CD14-positive monocyte (primary cell): ENCODE measurements at regions not wholly inside any gene's neighbourhood (a gene's known extent, or its start where the extent isn't known, plus 50 kb on each side); places are given as distances from the start of the nearest gene placed in this dataset.

Source experiments
- DNase-seq, 3 donors: peaks; one replicate each; pipeline ENCODE4 v3.0.0-alpha.2; 2011 to 2022
- H2AFZ ChIP-seq: 2 replicates; pipeline ENCODE4 v1.6.0; 2012; ENCODE audit warnings: mild to moderate bottlenecking, low read depth, low read length, inconsistent platforms; ENCODE audit not compliant: insufficient read depth, poor library complexity, severe bottlenecking
- H3K27ac ChIP-seq, 2 donors: 1 replicate in 1 of 2; 2 replicates in 1 of 2; pipeline ENCODE4 v1.5.1; 2012 to 2013; ENCODE audit warnings: low read length in 2 of 2, control low read depth in 1 of 2, inconsistent platforms in 1 of 2, low read depth in 1 of 2, mild to moderate bottlenecking in 1 of 2
- H3K27me3 ChIP-seq, 2 donors: one replicate each; pipeline versions ENCODE4 v1.6.0 to v1.6.1; 2011 to 2013; ENCODE audit warnings: low read length in 2 of 2; ENCODE audit not compliant: control insufficient read depth in 2 of 2, insufficient read depth in 2 of 2
- H3K36me3 ChIP-seq, 2 donors: replicated peaks in 1 of 2; 1 replicate in 1 of 2; 2 replicates in 1 of 2; pipeline versions ENCODE4 v1.5.1 to v1.6.1; 2012 to 2013; ENCODE audit warnings: low read length in 2 of 2, control low read depth in 1 of 2, inconsistent platforms in 1 of 2, mild to moderate bottlenecking in 1 of 2; ENCODE audit not compliant: insufficient read depth in 2 of 2, control insufficient read depth in 1 of 2
- H3K4me1 ChIP-seq, 2 donors: 1 replicate in 1 of 2; 2 replicates in 1 of 2; pipeline versions ENCODE4 v1.5.1 to v1.6.1; 2012 to 2013; ENCODE audit warnings: low read length in 2 of 2, control low read depth in 1 of 2, inconsistent platforms in 1 of 2, mild to moderate bottlenecking in 1 of 2, moderate library complexity in 1 of 2; ENCODE audit not compliant: insufficient read depth in 2 of 2, control insufficient read depth in 1 of 2
- H3K4me2 ChIP-seq: replicated peaks from 2 replicates; pipeline ENCODE3; 2012; ENCODE audit warnings: low read length, moderate library complexity, mild to moderate bottlenecking; ENCODE audit not compliant: poor library complexity, severe bottlenecking; ENCODE audit errors: extremely low read depth
- H3K4me3 ChIP-seq, 3 experiments: fragments of 200-600 bp in 1 of 3; sonication (generic) in 1 of 3; replicated peaks in 1 of 3; 1 replicate in 2 of 3; 2 replicates in 1 of 3; pipeline ENCODE4 v1.5.1; 2011 to 2013; ENCODE audit warnings: low read length in 3 of 3, mild to moderate bottlenecking in 3 of 3, control low read depth in 2 of 3, low read depth in 2 of 3, inconsistent platforms in 1 of 3, moderate library complexity in 1 of 3
- H3K79me2 ChIP-seq: 2 replicates; pipeline ENCODE4 v1.6.0; 2012; ENCODE audit warnings: mild to moderate bottlenecking, control low read depth, inconsistent platforms, low read length, moderate library complexity; ENCODE audit not compliant: insufficient read depth
- H3K9ac ChIP-seq: 2 replicates; pipeline ENCODE4 v1.6.0; 2017; ENCODE audit warnings: low read length, mild to moderate bottlenecking; ENCODE audit not compliant: insufficient read depth, poor library complexity, severe bottlenecking
- H3K9me3 ChIP-seq, 2 donors: replicated peaks in 1 of 2; 1 replicate in 1 of 2; 2 replicates in 1 of 2; pipeline versions ENCODE4 v1.5.1 to v1.6.1; 2012 to 2013; ENCODE audit warnings: low read length in 2 of 2, control low read depth in 1 of 2; ENCODE audit not compliant: control insufficient read depth in 1 of 2, insufficient read depth in 1 of 2
- H4K20me1 ChIP-seq: 2 replicates; pipeline ENCODE4 v1.6.0; 2012; ENCODE audit warnings: mild to moderate bottlenecking, low read length, control low read depth, moderate library complexity; ENCODE audit not compliant: insufficient read depth
- H3K27ac Mint-ChIP-seq, 7 donors: one replicate each; pipeline ENCODE4 v1.8.0; 2020; ENCODE audit warnings: mild to moderate bottlenecking in 7 of 7, mixed read lengths in 7 of 7, moderate library complexity in 6 of 7, inconsistent platforms in 2 of 7
- H3K27me3 Mint-ChIP-seq, 3 donors: one replicate each; pipeline ENCODE4 v1.8.0; 2021 to 2022; ENCODE audit warnings: low read depth in 3 of 3, mild to moderate bottlenecking in 3 of 3, mixed read lengths in 3 of 3, moderate library complexity in 3 of 3, inconsistent platforms in 1 of 3
- H3K36me3 Mint-ChIP-seq, 2 donors: one replicate each; pipeline ENCODE4 v1.8.0; 2020; ENCODE audit warnings: mixed read lengths in 2 of 2, inconsistent platforms in 1 of 2, mild to moderate bottlenecking in 1 of 2
- H3K4me1 Mint-ChIP-seq: one replicate; pipeline ENCODE4 v1.8.0; 2020; ENCODE audit warnings: mild to moderate bottlenecking, mixed read lengths
- H3K4me3 Mint-ChIP-seq, 2 donors: one replicate each; pipeline ENCODE4 v1.8.0; 2020; ENCODE audit warnings: mild to moderate bottlenecking in 2 of 2, mixed read lengths in 2 of 2, moderate library complexity in 1 of 2
- H3K9me3 Mint-ChIP-seq, 7 donors: one replicate each; pipeline ENCODE4 v1.8.0; 2020 to 2022; ENCODE audit warnings: mixed read lengths in 7 of 7, mild to moderate bottlenecking in 6 of 7, moderate library complexity in 6 of 7, inconsistent platforms in 2 of 7
- WGBS: methylation state at CpG from one replicate; pipeline ENCODE4 v1.1.5; 2013; ENCODE audit warnings: missing lambda C conversion rate; ENCODE audit not compliant: insufficient coverage; 5-methylcytosine and 5-hydroxymethylcytosine counted together
- intact Hi-C, 2 donors: fragments of 100-400 bp; cut with micrococcal nuclease; formaldehyde crosslinking; loops; one replicate each; pipeline versions ENCODE4 v1.15.0 to v1.15.1; 2023
- TF ChIP-seq, protein P1 (sequence below): fragments of 200-600 bp; IDR thresholded peaks from one replicate; pipeline ENCODE4 v1.8.0; 2022; ENCODE audit warnings: antibody characterized with exemption, mild to moderate bottlenecking

DNA sequence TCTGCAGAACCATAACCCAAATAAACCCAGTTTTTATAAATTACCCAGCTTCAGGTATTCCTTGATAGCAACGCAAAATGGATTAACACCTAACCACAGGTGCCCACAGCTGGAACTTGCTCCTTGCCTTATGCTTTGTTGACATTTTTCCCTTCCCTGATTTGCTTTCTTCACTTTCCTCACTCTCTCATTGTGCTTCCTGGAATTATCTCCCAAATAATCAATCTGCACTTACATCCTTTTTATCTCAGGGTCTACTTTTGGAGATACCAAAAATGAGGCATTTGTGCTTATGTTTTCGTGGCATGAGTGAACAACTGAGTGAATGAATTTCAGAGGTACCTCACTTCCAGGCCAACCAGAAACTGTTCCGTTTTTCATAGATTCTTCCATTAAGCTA lies 374.3 kb downstream of the DOK5 start:
- no peak overlapping the region for H3K4me3 Mint-ChIP-seq
- intact Hi-C loops = no loop called here
- no peaks in the 10 kb centered on the region for H3K27me3 Mint-ChIP-seq
- no peaks in the 10 kb centered on the region for H3K9me3 ChIP-seq
- no peaks in the 10 kb centered on the region for H3K79me2 ChIP-seq
- H3K9ac ChIP-seq = no peak overlapping the region
- H3K4me3 ChIP-seq = no peak overlapping the region
- no peaks in the 10 kb centered on the region for H3K27me3 ChIP-seq
- no peak overlapping the region for H3K27ac Mint-ChIP-seq
- no peak overlapping the region for H3K27ac ChIP-seq
- whole genome bisulfite sequencing = 80% methylated on average over 1 of the region's 3 CpGs
- no peaks in the 10 kb centered on the region for H3K4me1 Mint-ChIP-seq
- no peaks in the 10 kb centered on the region for H4K20me1 ChIP-seq
- TF ChIP-seq, protein P1, sequence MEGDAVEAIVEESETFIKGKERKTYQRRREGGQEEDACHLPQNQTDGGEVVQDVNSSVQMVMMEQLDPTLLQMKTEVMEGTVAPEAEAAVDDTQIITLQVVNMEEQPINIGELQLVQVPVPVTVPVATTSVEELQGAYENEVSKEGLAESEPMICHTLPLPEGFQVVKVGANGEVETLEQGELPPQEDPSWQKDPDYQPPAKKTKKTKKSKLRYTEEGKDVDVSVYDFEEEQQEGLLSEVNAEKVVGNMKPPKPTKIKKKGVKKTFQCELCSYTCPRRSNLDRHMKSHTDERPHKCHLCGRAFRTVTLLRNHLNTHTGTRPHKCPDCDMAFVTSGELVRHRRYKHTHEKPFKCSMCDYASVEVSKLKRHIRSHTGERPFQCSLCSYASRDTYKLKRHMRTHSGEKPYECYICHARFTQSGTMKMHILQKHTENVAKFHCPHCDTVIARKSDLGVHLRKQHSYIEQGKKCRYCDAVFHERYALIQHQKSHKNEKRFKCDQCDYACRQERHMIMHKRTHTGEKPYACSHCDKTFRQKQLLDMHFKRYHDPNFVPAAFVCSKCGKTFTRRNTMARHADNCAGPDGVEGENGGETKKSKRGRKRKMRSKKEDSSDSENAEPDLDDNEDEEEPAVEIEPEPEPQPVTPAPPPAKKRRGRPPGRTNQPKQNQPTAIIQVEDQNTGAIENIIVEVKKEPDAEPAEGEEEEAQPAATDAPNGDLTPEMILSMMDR = no peak
- H3K9me3 Mint-ChIP-seq = peaks cover 0 to 7% (median 4%) of the 10 kb centered on the region in 7 donors
- H3K36me3 Mint-ChIP-seq = no peaks in the 10 kb centered on the region
- no peak overlapping the region for H2AFZ ChIP-seq
- no peak overlapping the region for H3K4me2 ChIP-seq
- H3K36me3 ChIP-seq = no peaks in the 10 kb centered on the region
- H3K4me1 ChIP-seq = no peaks in the 10 kb centered on the region
- no peak for DNase-seq

DNA sequence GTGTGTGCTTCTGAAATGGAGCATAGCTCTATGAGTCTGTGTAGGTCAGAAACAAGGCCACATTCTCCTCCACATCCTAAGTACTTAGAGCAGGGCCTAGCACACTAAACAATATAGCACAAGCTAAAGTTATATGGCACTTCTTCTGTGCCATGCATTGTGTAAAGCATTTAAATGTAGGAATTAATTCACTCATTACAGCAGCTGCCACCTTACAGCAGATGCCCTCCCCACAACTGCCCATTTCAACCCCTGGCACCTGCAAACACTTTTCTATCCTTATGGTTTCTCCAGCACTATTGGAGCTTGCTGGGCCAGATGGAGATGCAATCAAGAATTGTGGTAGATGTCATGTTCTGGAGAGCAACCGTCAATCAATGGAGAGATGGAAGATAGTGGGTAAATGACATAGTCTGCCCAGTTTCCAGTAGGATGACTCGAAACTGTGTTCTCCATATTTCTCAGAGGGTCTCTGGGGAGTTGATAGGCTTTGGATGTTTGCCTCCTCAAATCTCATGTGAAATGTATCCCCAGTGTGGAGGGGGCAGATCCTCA lies 373.7 kb downstream of the DOK5 start:
- H3K4me1 ChIP-seq = no peaks in the 10 kb centered on the region
- no peak overlapping the region for H3K4me3 Mint-ChIP-seq
- no peak overlapping the region for H3K4me2 ChIP-seq
- no peak overlapping the region for H3K27ac Mint-ChIP-seq
- H3K36me3 Mint-ChIP-seq = no peaks in the 10 kb centered on the region
- TF ChIP-seq, protein P1 = no peak
- no peaks in the 10 kb centered on the region for H3K79me2 ChIP-seq
- H3K27me3 ChIP-seq = no peaks in the 10 kb centered on the region
- H3K36me3 ChIP-seq = no peaks in the 10 kb centered on the region
- no peak for DNase-seq
- H3K4me3 ChIP-seq = no peak overlapping the region
- no peak overlapping the region for H3K9ac ChIP-seq
- intact Hi-C loops = no loop called here
- H3K27me3 Mint-ChIP-seq = no peaks in the 10 kb centered on the region
- H3K9me3 ChIP-seq = no peaks in the 10 kb centered on the region
- no peaks in the 10 kb centered on the region for H3K4me1 Mint-ChIP-seq
- H3K27ac ChIP-seq = no peak overlapping the region
- H3K9me3 Mint-ChIP-seq = peaks cover 0 to 7% (median under 1%) of the 10 kb centered on the region in 7 donors
- no peak overlapping the region for H2AFZ ChIP-seq
- 71% methylated on average over 1 of the region's 2 CpGs for WGBS
- H4K20me1 ChIP-seq = no peaks in the 10 kb centered on the region
